Uterus (tissue), 3 donors: ENCODE measurements at regions not wholly inside any gene's neighbourhood (a gene's known extent, or its start where the extent isn't known, plus 50 kb on each side); places are given as distances from the start of the nearest gene placed in this dataset.
"Not testable (repeated sequence)": the region's sequence is repeated elsewhere in the genome, so short reads cannot be mapped to it uniquely, and the experiment has no call there.

Source experiments
- DNase-seq, 2 donors: peaks; one replicate each; pipeline ENCODE4 v3.0.0-alpha.2; 2019 to 2020
- H3K27ac ChIP-seq, 2 donors: fragments of 200-600 bp; sonication (generic); 1 replicate in 1 of 2; 2 replicates in 1 of 2; pipeline ENCODE4 v1.5.1; 2016 to 2018
- H3K27me3 ChIP-seq, 2 donors: fragments of 200-600 bp; sonication (generic); one replicate each; pipeline ENCODE4 v1.5.1; 2018 to 2019; ENCODE audit warnings: control low read depth in 1 of 2
- H3K36me3 ChIP-seq, 2 donors: fragments of 200-600 bp; sonication (generic); one replicate each; pipeline ENCODE4 v1.5.1; 2019; ENCODE audit warnings: control low read depth in 1 of 2
- H3K4me1 ChIP-seq, 2 donors: fragments of 200-600 bp; sonication (generic); one replicate each; pipeline ENCODE4 v1.5.1; 2018 to 2019; ENCODE audit warnings: control low read depth in 1 of 2
- H3K4me3 ChIP-seq, 2 donors: fragments of 200-600 bp; sonication (generic); 1 replicate in 1 of 2; 2 replicates in 1 of 2; pipeline ENCODE4 v1.5.1; 2018 to 2019; ENCODE audit warnings: mild to moderate bottlenecking in 1 of 2
- H3K9me3 ChIP-seq, 2 donors: fragments of 200-600 bp; sonication (generic); one replicate each; pipeline ENCODE4 v1.5.1; 2019; ENCODE audit warnings: control low read depth in 1 of 2
- CTCF ChIP-seq, 4 experiments: fragments of 200-600 bp in 2 of 4; fragments of 450-650 bp in 2 of 4; sonication (generic) in 2 of 4; IDR thresholded peaks; one replicate each; pipeline ENCODE4 v1.5.1; 2016 to 2019; ENCODE audit warnings: antibody characterized with exemption in 4 of 4, mild to moderate bottlenecking in 2 of 4, moderate library complexity in 1 of 4
- POLR2A ChIP-seq, 2 donors: fragments of 450-650 bp; IDR thresholded peaks; one replicate each; pipeline ENCODE4 v1.6.1; 2016; ENCODE audit warnings: antibody characterized with exemption in 2 of 2, mild to moderate bottlenecking in 1 of 2, moderate library complexity in 1 of 2
- intact Hi-C: fragments of 100-400 bp; cut with DNase I; formaldehyde crosslinking; loops from one replicate; pipeline ENCODE4 v1.15.1; 2023; ENCODE audit warnings: low total_unique reads
- donor health status: DM: yes; HTN: yes; CAD: no.

- Histone ChIP-seq H3K4me1 (no peaks in the 10 kb centered on the region), H3K27me3 (no peaks in the 10 kb centered on the region), H3K27ac (no peak overlapping the region), H3K36me3 (no peaks in the 10 kb centered on the region), H3K4me3 (no peak overlapping the region), H3K9me3 (no peaks in the 10 kb centered on the region)
- intact Hi-C loops: no loop called here
- no peak for DNase-seq
- TF ChIP-seq CTCF (IDR thresholded peaks at IDR 0.05) (no peak), POLR2A (IDR thresholded peaks at IDR 0.05) (no peak)
These were observed 795.6 kb downstream of the TENT5A start for GRCh38 chr6:80956898-80957297.

GRCh38 chr6:80952479-80952878 is 800.0 kb downstream of the TENT5A start:
- intact Hi-C loops, H3K27ac ChIP-seq, H3K4me1 ChIP-seq, H3K4me3 ChIP-seq, DNase-seq, H3K9me3 ChIP-seq, H3K36me3 ChIP-seq, H3K27me3 ChIP-seq: not testable (repeated sequence)

GRCh38 chr6:80946402-80946801 is 806.1 kb downstream of the TENT5A start:
- Histone ChIP-seq H3K4me3 (no peak overlapping the region), H3K4me1 (no peaks in the 10 kb centered on the region), H3K27ac (no peak overlapping the region), H3K27me3 (no peaks in the 10 kb centered on the region), H3K36me3 (no peaks in the 10 kb centered on the region), H3K9me3 (no peaks in the 10 kb centered on the region)
- TF ChIP-seq CTCF (IDR thresholded peaks at IDR 0.05) (no peak), POLR2A (IDR thresholded peaks at IDR 0.05) (no peak)
- no peak for DNase-seq
- intact Hi-C loops: no loop called here

- H3K27ac ChIP-seq: no peak overlapping the region
- intact Hi-C loops: no loop called here
- TF ChIP-seq CTCF (IDR thresholded peaks at IDR 0.05): no peak
- no peak for TF ChIP-seq POLR2A (IDR thresholded peaks at IDR 0.05)
- H3K4me1 ChIP-seq: no peaks in the 10 kb centered on the region
- no peaks in the 10 kb centered on the region for H3K27me3 ChIP-seq
- no peaks in the 10 kb centered on the region for H3K9me3 ChIP-seq
- no peak overlapping the region for H3K4me3 ChIP-seq
- no peaks in the 10 kb centered on the region for H3K36me3 ChIP-seq
- no peak for DNase-seq
These were observed 809.6 kb downstream of the TENT5A start for GRCh38 chr6:80942911-80943310.

GRCh38 chr6:80940976-80941375 is 811.5 kb downstream of the TENT5A start:
- intact Hi-C loops: no loop called here
- TF ChIP-seq POLR2A (IDR thresholded peaks at IDR 0.05) (no peak), CTCF (IDR thresholded peaks at IDR 0.05) (no peak)

GRCh38 chr6:80940571-80940970 is 811.9 kb downstream of the TENT5A start:
- Histone ChIP-seq H3K27ac (no peak overlapping the region), H3K9me3 (no peaks in the 10 kb centered on the region), H3K4me3 (no peak overlapping the region), H3K36me3 (no peaks in the 10 kb centered on the region), H3K27me3 (no peaks in the 10 kb centered on the region), H3K4me1 (no peaks in the 10 kb centered on the region)
- intact Hi-C loops: no loop called here
- TF ChIP-seq CTCF (IDR thresholded peaks at IDR 0.05) (no peak), POLR2A (IDR thresholded peaks at IDR 0.05) (no peak)
- no peak for DNase-seq

More at GRCh38 chr6:80940976-80941375, 811.5 kb downstream of the TENT5A start:
- H3K4me1 ChIP-seq: no peaks in the 10 kb centered on the region
- no peaks in the 10 kb centered on the region for H3K9me3 ChIP-seq
- no peak overlapping the region for H3K4me3 ChIP-seq
- DNase-seq: no peak
- no peaks in the 10 kb centered on the region for H3K27me3 ChIP-seq
- H3K36me3 ChIP-seq: no peaks in the 10 kb centered on the region
- no peak overlapping the region for H3K27ac ChIP-seq
